Left lobe of liver (tissue), 2 donors: ENCODE measurements at regions not wholly inside any gene's neighbourhood (a gene's known extent, or its start where the extent isn't known, plus 50 kb on each side); places are given as distances from the start of the nearest gene placed in this dataset.

Experiments used
- ATAC-seq: fragments of 200-7000 bp; cut with Tn5 transposase; one replicate; pipeline ENCODE4 v1.9.1; 2020; ENCODE audit warnings: mild to moderate bottlenecking, moderate library complexity
- DNase-seq: peaks from one replicate; pipeline ENCODE4 v3.0.0-alpha.2; 2020; ENCODE audit warnings: low spot score
- donor health status: DM: no; HTN: no; CAD: no; lungs with moderate emphysema.
- donor health status: DM: no; HTN: yes; CAD: no.

GRCh38 chr10:125226005-125226404 lies 65.6 kb upstream of the CTBP2 start:
- ATAC-seq (no peak), DNase-seq (no peak)

GRCh38 chr10:125225051-125225450 lies 64.7 kb upstream of the CTBP2 start:
- ATAC-seq (no peak), DNase-seq (no peak)

GRCh38 chr10:125222515-125223308 lies 62.3 kb upstream of the CTBP2 start:
- no peak for DNase-seq
- no peak for ATAC-seq

- no peak for ATAC-seq
- DNase-seq: no peak
Measured at GRCh38 chr10:125221716-125222115, 61.4 kb upstream of the CTBP2 start.

- no peak for ATAC-seq
Measured at GRCh38 chr10:125219776-125220175, 59.4 kb upstream of the CTBP2 start.

GRCh38 chr10:125218967-125219366 lies 58.6 kb upstream of the CTBP2 start:
- DNase-seq (no peak), ATAC-seq (no peak)

More at GRCh38 chr10:125219776-125220175, 59.4 kb upstream of the CTBP2 start:
- DNase-seq: no peak

GRCh38 chr10:125217990-125218675 lies 57.8 kb upstream of the CTBP2 start:
- ATAC-seq (peak; percentile 14), DNase-seq (no peak)

GRCh38 chr10:125216861-125217260 lies 56.5 kb upstream of the CTBP2 start:
- ATAC-seq: no peak
- no peak for DNase-seq

- no peak for ATAC-seq
Measured at GRCh38 chr10:125216309-125216708, 55.9 kb upstream of the CTBP2 start.

GRCh38 chr10:125214283-125214570 lies 53.9 kb upstream of the CTBP2 start:
- DNase-seq (no peak), ATAC-seq (no peak)

More at GRCh38 chr10:125216309-125216708, 55.9 kb upstream of the CTBP2 start:
- DNase-seq: no peak

GRCh38 chr10:125213541-125214282 lies 53.3 kb upstream of the CTBP2 start:
- DNase-seq (no peak), ATAC-seq (no peak)

- ATAC-seq (no peak), DNase-seq (no peak)
Measured at GRCh38 chr10:125212150-125212809, 51.9 kb upstream of the CTBP2 start.
